SU-DHL-6 (cell line): ENCODE measurements at regions not wholly inside any gene's neighbourhood (a gene's known extent, or its start where the extent isn't known, plus 50 kb on each side); places are given as distances from the start of the nearest gene placed in this dataset.

Source experiments
- CTCF ChIP-seq: fragments of 200-600 bp; sonication (generic); IDR thresholded peaks from one replicate; pipeline ENCODE4 v1.5.1; 2017; ENCODE audit warnings: antibody characterized with exemption, mild to moderate bottlenecking, low read length, moderate library complexity; ENCODE audit not compliant: insufficient read depth, poor library complexity, severe bottlenecking
- EZH2phosphoT487 ChIP-seq: fragments of 200-600 bp; sonication (generic), shearing (Covaris generic); conservative IDR thresholded peaks from 2 replicates; pipeline ENCODE4 v1.6.1; 2018; ENCODE audit warnings: mild to moderate bottlenecking, antibody characterized with exemption, low read length, moderate library complexity, mixed read lengths

GRCh38 chr22:22038178-22038880 lies 55.7 kb upstream of the TOP3B start:
- TF ChIP-seq CTCF, result no peak
- TF ChIP-seq EZH2phosphoT487, result no peak
